ENCODE measurements at regions not wholly inside any gene's neighbourhood (a gene's known extent, or its start where the extent isn't known, plus 50 kb on each side); places are given as distances from the start of the nearest gene placed in this dataset.

- Histone ChIP-seq H3K9me3 (ENCODE audit: control insufficient read depth in 4 of 4, low read length in 3 of 4) (no peaks in the 10 kb centered on the region), H3K36me3 (ENCODE audit: control insufficient read depth in 4 of 4, insufficient read depth in 3 of 4, low read depth in 1 of 4, low read length in 3 of 4) (no peaks in the 10 kb centered on the region), H3K27me3 (ENCODE audit: control insufficient read depth in 4 of 4, insufficient read depth in 4 of 4, low read length in 3 of 4) (peaks cover 0 to 5% (median 0%) of the 10 kb centered on the region in 4 donors), H3K27ac (ENCODE audit: low read depth in 1 of 2, low read length in 2 of 2) (no peak overlapping the region), H3K9ac (ENCODE audit: low read depth in 1 of 2, low read length in 2 of 2) (no peak overlapping the region), H3K4me3 (ENCODE audit: low read depth in 1 of 3, low read length in 3 of 3) (no peak overlapping the region), H3K4me1 (ENCODE audit: control insufficient read depth in 4 of 4, insufficient read depth in 4 of 4, low read length in 3 of 4) (no peaks in the 10 kb centered on the region)
- no peak for TF ChIP-seq NR2F2 (IDR thresholded peaks at IDR 0.05)
- TF ChIP-seq YY1 (IDR thresholded peaks at IDR 0.05) = no peak
- TF ChIP-seq JUND (IDR thresholded peaks at IDR 0.05) = no peak
- no peak for TF ChIP-seq EGR1 (IDR thresholded peaks at IDR 0.05; ENCODE audit: low read depth in 2 of 2)
- no peak for TF ChIP-seq HNF4A (conservative IDR thresholded peaks at IDR 0.05)
- TF ChIP-seq TAF1 (conservative IDR thresholded peaks at IDR 0.05) = no peak
- no peak for TF ChIP-seq CTCF (IDR thresholded peaks at IDR 0.05; ENCODE audit: low read depth, low read length, missing input control)
- TF ChIP-seq ATF3 (IDR thresholded peaks at IDR 0.05) = no peak
- TF ChIP-seq SP1 (IDR thresholded peaks at IDR 0.05) = no peak
- no peak for TF ChIP-seq REST (IDR thresholded peaks at IDR 0.05)
- no peak for TF ChIP-seq RXRA (IDR thresholded peaks at IDR 0.05)
- no peak for TF ChIP-seq HNF4G (IDR thresholded peaks at IDR 0.05)
- no peak for TF ChIP-seq FOXA1 (IDR thresholded peaks at IDR 0.05)
- TF ChIP-seq MAX (IDR thresholded peaks at IDR 0.05) = no peak
- TF ChIP-seq GABPA (IDR thresholded peaks at IDR 0.05 in 1 of 2, conservative IDR thresholded peaks at IDR 0.05 in 1 of 2) = no peak
- TF ChIP-seq ZBTB33 (IDR thresholded peaks at IDR 0.05) = no peak
- no peak for TF ChIP-seq FOXA2 (IDR thresholded peaks at IDR 0.05)
- 76% methylated on average over 23 of the region's 23 CpGs for WGBS
- peak; percentile 16 for DNase-seq (ENCODE audit: low spot score)
These were observed 165.6 kb upstream of the SOX1 start for GRCh38 chr13:111901267-111901915.

Measured in liver (tissue), 8 donors.